Activated naive CD4-positive, alpha-beta T cell (primary cell): ENCODE measurements at regions not wholly inside any gene's neighbourhood (a gene's known extent, or its start where the extent isn't known, plus 50 kb on each side); places are given as distances from the start of the nearest gene placed in this dataset.

Experiments
- DNase-seq, 4 experiments: peaks; one replicate each; lab custom pipeline; 2025; lab: John Stamatoyannopoulos, UW

GRCh38 chr1:209428241-209428921, 155.1 kb upstream of the CAMK1G start:
- no peak for DNase-seq

GRCh38 chr1:209429611-209430010, 153.9 kb upstream of the CAMK1G start:
- no peak for DNase-seq

- DNase-seq = no peak
Observed at GRCh38 chr1:209430107-209430506, 153.4 kb upstream of the CAMK1G start.

- no peak for DNase-seq
Observed at GRCh38 chr1:209430821-209431259, 152.7 kb upstream of the CAMK1G start.

- DNase-seq = no peak
Observed at GRCh38 chr1:209431402-209431801, 152.1 kb upstream of the CAMK1G start.

GRCh38 chr1:209431813-209432442, 151.6 kb upstream of the CAMK1G start:
- no peak for DNase-seq

GRCh38 chr1:209432443-209432825, 151.1 kb upstream of the CAMK1G start:
- no peak for DNase-seq

- DNase-seq = no peak
Observed at GRCh38 chr1:209433649-209434031, 149.9 kb upstream of the CAMK1G start.

- no peak for DNase-seq
Observed at GRCh38 chr1:209434066-209434465, 149.4 kb upstream of the CAMK1G start.

- DNase-seq = no peak
Observed at GRCh38 chr1:209434631-209435217, 148.8 kb upstream of the CAMK1G start.

GRCh38 chr1:209435654-209436566, 147.6 kb upstream of the CAMK1G start:
- DNase-seq = no peak

- no peak for DNase-seq
Observed at GRCh38 chr1:209439828-209440227, 143.7 kb upstream of the CAMK1G start.

- no peak for DNase-seq
Observed at GRCh38 chr1:209443361-209443931, 140.1 kb upstream of the CAMK1G start.

- no peak for DNase-seq
Observed at GRCh38 chr1:209443975-209444651, 139.4 kb upstream of the CAMK1G start.

- DNase-seq = no peak
Observed at GRCh38 chr1:209444961-209445360, 138.6 kb upstream of the CAMK1G start.

GRCh38 chr1:209445576-209445975, 137.9 kb upstream of the CAMK1G start:
- no peak for DNase-seq

GRCh38 chr1:209446356-209446755, 137.2 kb upstream of the CAMK1G start:
- DNase-seq = no peak

GRCh38 chr1:209454340-209454994, 129.0 kb upstream of the CAMK1G start:
- no peak for DNase-seq

GRCh38 chr1:209455145-209455544, 128.4 kb upstream of the CAMK1G start:
- no peak for DNase-seq

GRCh38 chr1:209455661-209456358, 127.7 kb upstream of the CAMK1G start:
- no peak for DNase-seq
